Thoracic aorta (tissue), 2 donors: ENCODE measurements at regions not wholly inside any gene's neighbourhood (a gene's known extent, or its start where the extent isn't known, plus 50 kb on each side); places are given as distances from the start of the nearest gene placed in this dataset.

Experiments
- ATAC-seq: fragments of 150-250 bp; one replicate; pipeline ENCODE4 v1.8.0; 2017; ENCODE audit warnings: low read depth; ENCODE audit not compliant: insufficient number of reproducible peaks, low FRiP score
- DNase-seq: peaks from one replicate; pipeline ENCODE4 v3.0.0-alpha.2; 2020; ENCODE audit warnings: low spot score
- H3K27ac ChIP-seq, 2 donors: fragments of 200-600 bp; sonication (generic); 1 replicate in 1 of 2; 2 replicates in 1 of 2; pipeline ENCODE4 v1.5.1; 2016; ENCODE audit warnings: mild to moderate bottlenecking in 2 of 2, moderate library complexity in 2 of 2
- H3K27me3 ChIP-seq: fragments of 200-600 bp; sonication (generic); replicated peaks from 2 replicates; pipeline ENCODE4 v1.6.0; 2016; ENCODE audit warnings: mild to moderate bottlenecking; ENCODE audit not compliant: insufficient read depth
- H3K36me3 ChIP-seq: fragments of 200-600 bp; sonication (generic); one replicate; pipeline ENCODE4 v1.5.1; 2016
- H3K4me1 ChIP-seq, 2 donors: fragments of 200-600 bp; sonication (generic); 1 replicate in 1 of 2; 2 replicates in 1 of 2; pipeline versions ENCODE4 v1.5.1 to v1.6.0; 2016; ENCODE audit warnings: low read depth in 2 of 2, mild to moderate bottlenecking in 1 of 2; ENCODE audit not compliant: control insufficient read depth in 1 of 2
- H3K4me3 ChIP-seq: fragments of 200-600 bp; sonication (generic); 2 replicates; pipeline ENCODE4 v1.5.1; 2016; ENCODE audit warnings: mild to moderate bottlenecking
- H3K9me3 ChIP-seq: fragments of 200-600 bp; sonication (generic); 2 replicates; pipeline ENCODE4 v1.5.1; 2016
- TF ChIP-seq, protein P1 (sequence below): fragments of 200-600 bp; sonication (generic); IDR thresholded peaks from one replicate; pipeline ENCODE4 v1.5.1; 2019; ENCODE audit warnings: antibody characterized with exemption

DNA sequence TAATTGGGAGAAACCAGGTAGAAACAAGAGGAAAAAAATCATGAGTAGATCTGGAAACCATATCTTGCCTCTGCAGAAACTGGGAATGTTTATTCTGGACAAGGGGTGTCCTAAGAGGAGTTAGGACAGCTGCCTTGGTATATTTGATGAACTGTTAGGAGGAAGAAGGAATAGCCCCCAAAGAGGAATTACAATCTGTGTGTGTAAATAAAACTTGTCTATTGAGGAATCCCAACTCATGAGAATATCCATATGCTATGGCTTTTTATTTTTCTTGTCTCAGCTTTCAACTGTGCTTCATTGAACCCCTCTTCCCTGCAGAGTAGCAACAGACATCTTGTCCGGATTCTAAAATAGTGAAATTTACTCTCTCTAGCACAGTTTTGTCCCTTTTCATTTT is 423.5 kb upstream of the SLC14A2 start:
- no peak overlapping the region for H3K4me3 ChIP-seq
- no peak overlapping the region for H3K27ac ChIP-seq
- H3K9me3 ChIP-seq: no peaks in the 10 kb centered on the region
- no peaks in the 10 kb centered on the region for H3K4me1 ChIP-seq
- H3K36me3 ChIP-seq: no peaks in the 10 kb centered on the region
- H3K27me3 ChIP-seq: no peaks in the 10 kb centered on the region
- ATAC-seq (no peak), DNase-seq (no peak)
- TF ChIP-seq, protein P1, sequence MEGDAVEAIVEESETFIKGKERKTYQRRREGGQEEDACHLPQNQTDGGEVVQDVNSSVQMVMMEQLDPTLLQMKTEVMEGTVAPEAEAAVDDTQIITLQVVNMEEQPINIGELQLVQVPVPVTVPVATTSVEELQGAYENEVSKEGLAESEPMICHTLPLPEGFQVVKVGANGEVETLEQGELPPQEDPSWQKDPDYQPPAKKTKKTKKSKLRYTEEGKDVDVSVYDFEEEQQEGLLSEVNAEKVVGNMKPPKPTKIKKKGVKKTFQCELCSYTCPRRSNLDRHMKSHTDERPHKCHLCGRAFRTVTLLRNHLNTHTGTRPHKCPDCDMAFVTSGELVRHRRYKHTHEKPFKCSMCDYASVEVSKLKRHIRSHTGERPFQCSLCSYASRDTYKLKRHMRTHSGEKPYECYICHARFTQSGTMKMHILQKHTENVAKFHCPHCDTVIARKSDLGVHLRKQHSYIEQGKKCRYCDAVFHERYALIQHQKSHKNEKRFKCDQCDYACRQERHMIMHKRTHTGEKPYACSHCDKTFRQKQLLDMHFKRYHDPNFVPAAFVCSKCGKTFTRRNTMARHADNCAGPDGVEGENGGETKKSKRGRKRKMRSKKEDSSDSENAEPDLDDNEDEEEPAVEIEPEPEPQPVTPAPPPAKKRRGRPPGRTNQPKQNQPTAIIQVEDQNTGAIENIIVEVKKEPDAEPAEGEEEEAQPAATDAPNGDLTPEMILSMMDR: no peak

DNA sequence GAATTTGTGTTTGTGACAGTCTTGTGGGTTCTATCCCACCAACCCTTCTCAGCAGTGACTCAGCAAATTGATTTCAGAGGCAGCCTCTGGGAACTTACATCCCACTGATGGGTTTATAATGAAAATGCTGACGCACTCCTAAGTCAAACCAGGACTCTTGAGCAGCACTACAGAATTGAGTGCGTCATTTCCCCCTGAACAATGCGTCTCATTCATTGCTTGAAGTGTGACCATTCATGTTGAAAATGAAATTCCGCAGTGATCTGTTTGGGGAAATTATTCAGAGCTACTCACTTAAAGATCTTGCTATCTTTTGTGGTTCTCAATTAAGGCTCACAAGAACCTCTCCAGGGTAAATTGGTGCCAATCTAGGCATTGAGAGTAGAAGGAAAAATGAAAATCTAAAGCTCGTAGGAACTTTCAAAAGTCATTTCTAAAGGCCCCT is 417.7 kb upstream of the SLC14A2 start:
- Histone ChIP-seq H3K4me1 (no peaks in the 10 kb centered on the region), H3K4me3 (no peak overlapping the region), H3K27me3 (no peaks in the 10 kb centered on the region), H3K9me3 (no peaks in the 10 kb centered on the region), H3K27ac (no peak overlapping the region), H3K36me3 (no peaks in the 10 kb centered on the region)
- ATAC-seq (no peak), DNase-seq (no peak)
- TF ChIP-seq, protein P1: no peak

DNA sequence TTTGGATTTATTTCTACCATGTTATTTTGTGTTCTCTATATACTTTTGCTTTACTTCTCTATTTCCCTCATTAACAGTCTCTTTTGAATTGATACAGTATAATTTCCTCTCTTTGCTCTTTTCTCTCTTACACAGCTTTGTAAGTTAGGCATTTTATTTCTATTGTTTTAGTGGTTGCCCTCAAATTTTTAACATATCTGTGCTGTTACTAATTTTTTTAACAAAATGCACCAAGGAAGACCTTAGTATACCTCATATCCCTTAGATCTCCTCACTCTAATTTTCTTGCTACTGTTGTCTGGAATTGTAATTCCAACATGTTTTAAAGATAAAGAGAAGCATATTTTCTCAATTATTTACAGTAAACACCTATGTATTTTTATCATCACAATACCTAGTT is 416.8 kb upstream of the SLC14A2 start:
- H3K9me3 ChIP-seq: no peaks in the 10 kb centered on the region
- H3K27me3 ChIP-seq: no peaks in the 10 kb centered on the region
- no peaks in the 10 kb centered on the region for H3K4me1 ChIP-seq
- H3K36me3 ChIP-seq: no peaks in the 10 kb centered on the region
- no peak overlapping the region for H3K27ac ChIP-seq
- ATAC-seq: no peak
- H3K4me3 ChIP-seq: no peak overlapping the region
- TF ChIP-seq, protein P1: no peak
- DNase-seq: no peak

DNA sequence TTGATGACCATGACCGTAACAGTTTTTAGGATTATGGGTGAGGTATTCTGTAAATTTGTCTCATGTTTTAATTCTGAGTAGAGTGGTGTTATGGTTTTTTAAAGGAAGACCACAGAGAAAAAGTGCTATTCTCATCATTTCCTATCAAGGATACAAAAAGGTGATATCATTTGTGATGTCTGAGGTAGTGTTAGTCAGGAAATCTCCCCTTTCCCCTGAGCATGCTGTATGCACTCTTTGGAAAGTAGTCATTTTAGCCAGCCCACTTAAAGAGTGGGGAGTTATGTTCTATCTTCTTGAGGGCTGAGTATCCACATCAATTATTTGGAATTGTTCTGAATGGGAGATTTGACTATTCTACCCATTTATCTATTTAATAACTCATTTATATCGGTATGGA is 414.2 kb upstream of the SLC14A2 start:
- Histone ChIP-seq H3K36me3 (no peaks in the 10 kb centered on the region), H3K4me1 (no peaks in the 10 kb centered on the region), H3K4me3 (no peak overlapping the region), H3K27ac (no peak overlapping the region), H3K9me3 (no peaks in the 10 kb centered on the region), H3K27me3 (no peaks in the 10 kb centered on the region)
- no peak for ATAC-seq
- DNase-seq: no peak
- TF ChIP-seq, protein P1: no peak

DNA sequence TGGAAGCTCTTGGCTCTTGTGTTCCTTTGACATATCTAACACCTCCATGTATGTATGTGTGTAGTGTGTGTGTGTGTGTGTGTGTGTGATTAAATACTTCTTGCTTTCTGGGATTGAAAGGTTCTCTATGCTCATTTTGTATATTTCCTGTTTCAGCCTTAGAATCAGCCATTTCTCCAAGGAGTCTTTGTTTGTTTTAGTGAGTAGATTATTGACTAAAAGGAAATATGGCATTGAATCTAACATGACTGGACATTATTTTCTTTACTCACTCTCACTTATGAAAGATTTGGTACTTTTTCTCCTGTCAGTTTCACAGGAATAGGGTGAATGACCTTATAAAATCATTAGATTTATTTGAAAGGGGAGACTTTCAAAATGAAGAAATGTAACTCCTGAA is 413.8 kb upstream of the SLC14A2 start:
- no peak for ATAC-seq
- H3K27me3 ChIP-seq: no peaks in the 10 kb centered on the region
- H3K27ac ChIP-seq: no peak overlapping the region
- no peak overlapping the region for H3K4me3 ChIP-seq
- no peaks in the 10 kb centered on the region for H3K9me3 ChIP-seq
- no peaks in the 10 kb centered on the region for H3K36me3 ChIP-seq
- no peak for DNase-seq
- H3K4me1 ChIP-seq: no peaks in the 10 kb centered on the region
- TF ChIP-seq, protein P1: no peak
